PC-9 (cell line): ENCODE measurements at regions not wholly inside any gene's neighbourhood (a gene's known extent, or its start where the extent isn't known, plus 50 kb on each side); places are given as distances from the start of the nearest gene placed in this dataset.

ENCODE experiments used
- BruUV-seq: library from RNA; stranded (reverse); fragments of 400-500 nt; replicated peaks from 2 replicates; lab custom pipeline; 2021; lab: Mats Ljungman, UMichigan
- CTCF ChIA-PET: fragments of 300-600 bp; sonication (Branson Sonifier 250); formaldehyde crosslinking; loops from one replicate; lab custom pipeline; 2022; ENCODE audit warnings: antibody characterized with exemption; lab: Charles Lee
- POLR2A ChIA-PET: fragments of 300-600 bp; sonication (Branson Sonifier 250); formaldehyde crosslinking; loops from one replicate; lab custom pipeline; 2022; ENCODE audit warnings: antibody characterized with exemption; ENCODE audit not compliant: unreplicated experiment; lab: Charles Lee
- DNase-seq, 2 experiments: peaks; one replicate each; pipeline versions ENCODE4 v3.0.0 to v3.0.0-alpha.2; 2015 to 2022; ENCODE audit warnings: mixed read lengths in 1 of 2
- H2AFZ ChIP-seq: fragments of 200-600 bp; sonication (generic); 2 replicates; pipeline ENCODE4 v1.8.1; 2017; ENCODE audit warnings: antibody characterized with exemption
- H3F3A ChIP-seq: fragments of 200-600 bp; sonication (generic); 2 replicates; pipeline ENCODE4 v1.8.1; 2017; ENCODE audit warnings: antibody characterized with exemption, mild to moderate bottlenecking, low read depth; ENCODE audit not compliant: insufficient read depth
- H3K27ac ChIP-seq: fragments of 200-600 bp; sonication (generic); 2 replicates; pipeline ENCODE4 v1.6.1; 2016; ENCODE audit warnings: mixed run types
- H3K27me3 ChIP-seq: fragments of 200-600 bp; sonication (generic); 2 replicates; pipeline ENCODE4 v1.6.1; 2016; ENCODE audit warnings: low read depth, mixed run types; ENCODE audit not compliant: insufficient read depth
- H3K36me3 ChIP-seq: fragments of 200-600 bp; sonication (generic); 2 replicates; pipeline ENCODE4 v1.6.1; 2016; ENCODE audit warnings: low read depth, mixed run types
- H3K4me1 ChIP-seq: fragments of 200-600 bp; sonication (generic); replicated peaks from 2 replicates; pipeline ENCODE4 v1.6.1; 2016; ENCODE audit warnings: mixed run types; ENCODE audit not compliant: insufficient read depth
- H3K4me2 ChIP-seq: fragments of 200-600 bp; sonication (generic); 2 replicates; pipeline ENCODE4 v1.6.1; 2017; ENCODE audit warnings: mixed run types
- H3K4me3 ChIP-seq: fragments of 200-600 bp; sonication (generic); 2 replicates; pipeline ENCODE4 v1.6.1; 2016; ENCODE audit warnings: mixed run types
- H3K79me2 ChIP-seq: fragments of 200-600 bp; sonication (generic); 2 replicates; pipeline ENCODE4 v1.6.1; 2017; ENCODE audit warnings: low read depth, mixed run types
- H3K9me2 ChIP-seq: fragments of 200-600 bp; sonication (generic); 2 replicates; pipeline ENCODE4 v1.8.1; 2017; ENCODE audit warnings: mild to moderate bottlenecking; ENCODE audit not compliant: insufficient read depth
- H3K9me3 ChIP-seq: fragments of 200-600 bp; sonication (generic); 2 replicates; pipeline ENCODE4 v1.8.1; 2016; ENCODE audit warnings: low read depth; ENCODE audit not compliant: insufficient read depth
- H4K20me1 ChIP-seq: fragments of 200-600 bp; sonication (generic); 2 replicates; pipeline ENCODE4 v1.8.1; 2017; ENCODE audit not compliant: insufficient read depth
- EZH2 ChIP-seq: fragments of 200-600 bp; sonication (generic); IDR thresholded peaks from 2 replicates; pipeline ENCODE4 v1.8.0; 2017; ENCODE audit warnings: antibody characterized with exemption, low read depth
- intact Hi-C: fragments of 100-400 bp; cut with micrococcal nuclease; formaldehyde crosslinking; loops from one replicate; pipeline ENCODE4 v1.10.0; 2022; ENCODE audit not compliant: unreplicated experiment
- TF ChIP-seq, protein P1 (sequence below): fragments of 200-600 bp; sonication (generic); conservative IDR thresholded peaks from 2 replicates; pipeline ENCODE4 v1.6.1; 2017; ENCODE audit warnings: mixed run types, antibody characterized with exemption, mild to moderate bottlenecking, moderate library complexity

DNA sequence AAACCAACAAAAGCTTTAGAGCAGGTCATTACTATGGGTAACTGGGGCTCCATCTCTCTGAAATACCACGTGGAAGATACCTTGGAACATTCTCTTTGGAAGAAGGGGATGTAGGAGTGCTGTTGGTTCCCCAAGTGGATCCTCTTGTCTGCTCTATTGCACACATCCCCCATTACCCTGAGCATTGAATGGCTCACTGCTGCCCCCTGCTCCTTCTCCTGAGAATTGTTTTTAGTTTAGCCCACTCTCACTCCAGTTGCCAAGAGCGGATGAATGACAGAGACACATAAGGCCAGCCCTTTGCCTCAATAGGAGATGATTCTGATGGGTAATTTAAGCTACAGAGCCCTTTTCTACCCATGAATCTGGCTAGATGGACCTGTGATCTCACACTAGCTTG is 135.6 kb upstream of the SUCLG2 start:
- DNase-seq, result peak in 1 of 2 experiments; percentile 15
- intact Hi-C loops, result loop anchor here (2.0 kb wide), 1 partner anchor 409 kb away; no protein-coding TSS in a partner anchor
- no peak overlapping the region for H3K27ac ChIP-seq
- BruUV-seq, result no TSS peak
- no peaks in the 10 kb centered on the region for H3K9me3 ChIP-seq
- no peaks in the 10 kb centered on the region for H3K9me2 ChIP-seq
- no peaks in the 10 kb centered on the region for H3K79me2 ChIP-seq
- H3K4me3 ChIP-seq, result no peak overlapping the region
- no peak overlapping the region for H2AFZ ChIP-seq
- no peaks in the 10 kb centered on the region for H4K20me1 ChIP-seq
- no peaks in the 10 kb centered on the region for H3K4me1 ChIP-seq
- TF ChIP-seq, protein P1, sequence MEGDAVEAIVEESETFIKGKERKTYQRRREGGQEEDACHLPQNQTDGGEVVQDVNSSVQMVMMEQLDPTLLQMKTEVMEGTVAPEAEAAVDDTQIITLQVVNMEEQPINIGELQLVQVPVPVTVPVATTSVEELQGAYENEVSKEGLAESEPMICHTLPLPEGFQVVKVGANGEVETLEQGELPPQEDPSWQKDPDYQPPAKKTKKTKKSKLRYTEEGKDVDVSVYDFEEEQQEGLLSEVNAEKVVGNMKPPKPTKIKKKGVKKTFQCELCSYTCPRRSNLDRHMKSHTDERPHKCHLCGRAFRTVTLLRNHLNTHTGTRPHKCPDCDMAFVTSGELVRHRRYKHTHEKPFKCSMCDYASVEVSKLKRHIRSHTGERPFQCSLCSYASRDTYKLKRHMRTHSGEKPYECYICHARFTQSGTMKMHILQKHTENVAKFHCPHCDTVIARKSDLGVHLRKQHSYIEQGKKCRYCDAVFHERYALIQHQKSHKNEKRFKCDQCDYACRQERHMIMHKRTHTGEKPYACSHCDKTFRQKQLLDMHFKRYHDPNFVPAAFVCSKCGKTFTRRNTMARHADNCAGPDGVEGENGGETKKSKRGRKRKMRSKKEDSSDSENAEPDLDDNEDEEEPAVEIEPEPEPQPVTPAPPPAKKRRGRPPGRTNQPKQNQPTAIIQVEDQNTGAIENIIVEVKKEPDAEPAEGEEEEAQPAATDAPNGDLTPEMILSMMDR, result peak; percentile 63
- no peak for TF ChIP-seq EZH2
- no peaks in the 10 kb centered on the region for H3K36me3 ChIP-seq
- H3K4me2 ChIP-seq, result no peak overlapping the region
- ChIA-PET POLR2A (no interaction called here), CTCF (no interaction called here)
- H3K27me3 ChIP-seq, result no peaks in the 10 kb centered on the region
- no peaks in the 10 kb centered on the region for H3F3A ChIP-seq

DNA sequence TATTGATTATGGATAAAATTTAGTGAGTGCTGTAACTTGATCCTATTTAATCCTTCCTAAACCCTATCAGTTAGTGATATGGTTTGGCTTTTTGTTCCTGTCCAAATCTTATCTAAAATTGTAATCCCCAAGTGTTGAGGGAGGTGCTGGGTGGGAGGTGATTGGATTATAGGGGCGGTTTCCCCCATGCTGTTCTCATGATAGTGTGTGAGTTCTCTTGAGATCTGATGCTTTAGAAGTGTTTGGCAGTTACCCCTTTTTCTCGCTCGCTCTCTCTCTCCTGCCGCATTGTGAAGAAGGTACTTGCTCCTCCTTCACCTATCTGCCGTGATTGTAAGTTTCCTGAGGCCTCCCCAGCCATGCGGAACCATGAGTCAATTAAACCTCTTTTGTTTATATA is 134.0 kb upstream of the SUCLG2 start:
- no peaks in the 10 kb centered on the region for H3K27me3 ChIP-seq
- ChIA-PET CTCF (no interaction called here), POLR2A (no interaction called here)
- H3K4me2 ChIP-seq, result no peak overlapping the region
- no peak overlapping the region for H3K4me3 ChIP-seq
- H3K4me1 ChIP-seq, result no peaks in the 10 kb centered on the region
- H3F3A ChIP-seq, result no peaks in the 10 kb centered on the region
- DNase-seq, result no peak
- no peaks in the 10 kb centered on the region for H3K79me2 ChIP-seq
- no peaks in the 10 kb centered on the region for H4K20me1 ChIP-seq
- BruUV-seq, result no TSS peak
- intact Hi-C loops, result no loop called here
- TF ChIP-seq, protein P1, result no peak
- TF ChIP-seq EZH2, result no peak
- no peak overlapping the region for H2AFZ ChIP-seq
- H3K36me3 ChIP-seq, result no peaks in the 10 kb centered on the region
- H3K27ac ChIP-seq, result no peak overlapping the region
- H3K9me2 ChIP-seq, result no peaks in the 10 kb centered on the region
- H3K9me3 ChIP-seq, result no peaks in the 10 kb centered on the region

DNA sequence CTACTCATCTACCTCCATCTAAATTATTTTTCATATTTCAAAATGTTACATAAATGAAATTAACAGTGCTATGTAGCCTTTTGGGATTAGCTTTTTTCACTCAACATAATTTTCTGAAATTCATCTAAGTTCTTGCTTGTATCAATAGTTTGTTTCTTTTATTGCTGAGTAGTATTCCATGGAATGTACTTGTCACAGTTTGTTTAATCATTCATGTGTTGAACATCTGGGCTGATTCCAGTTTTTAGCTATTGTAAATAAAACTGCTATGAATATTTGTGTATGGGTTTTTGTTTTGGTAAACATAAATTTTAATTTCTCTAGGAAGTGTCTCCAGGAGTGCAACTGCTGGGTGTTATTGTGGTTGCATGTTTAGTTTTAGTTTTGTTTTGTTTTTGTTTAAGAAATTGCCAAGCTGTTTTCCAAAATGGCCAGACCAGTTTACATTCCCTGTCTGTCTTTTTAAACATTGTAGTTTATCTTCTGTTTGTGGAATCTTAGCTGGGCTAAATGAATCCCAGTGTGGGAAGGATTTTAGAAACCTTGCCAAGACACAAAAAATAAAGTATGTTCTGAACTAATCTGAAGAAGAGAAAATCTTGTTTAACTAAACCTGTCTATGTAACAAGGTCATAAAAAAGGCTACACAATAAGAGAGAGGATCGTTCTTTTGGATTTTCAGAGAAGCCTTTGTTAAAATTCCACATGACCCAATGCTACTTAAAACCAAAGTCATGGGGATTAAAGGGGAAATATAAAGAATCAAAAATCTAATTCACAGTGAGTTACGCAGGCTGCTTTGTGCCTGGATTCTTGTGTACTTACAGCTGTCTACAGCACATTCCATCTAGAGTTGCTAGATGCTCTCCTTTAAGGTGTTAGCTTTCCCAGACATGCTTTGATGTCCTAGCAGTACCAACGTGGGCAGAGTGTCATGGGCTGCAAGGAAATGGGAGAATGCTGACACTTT is 129.2 kb upstream of the SUCLG2 start:
- Histone ChIP-seq H2AFZ (no peak overlapping the region), H3K27ac (no peak overlapping the region), H3K36me3 (no peaks in the 10 kb centered on the region), H3K27me3 (no peaks in the 10 kb centered on the region), H3K9me3 (no peaks in the 10 kb centered on the region), H3K4me1 (no peaks in the 10 kb centered on the region), H4K20me1 (no peaks in the 10 kb centered on the region), H3F3A (no peaks in the 10 kb centered on the region), H3K4me2 (no peak overlapping the region), H3K4me3 (no peak overlapping the region), H3K9me2 (no peaks in the 10 kb centered on the region), H3K79me2 (no peaks in the 10 kb centered on the region)
- TF ChIP-seq, protein P1, result no peak
- no peak for TF ChIP-seq EZH2
- ChIA-PET CTCF (no interaction called here), POLR2A (interaction anchor here (0.9 kb wide), 1 partner anchor 27 kb away, joined by 3 read pairs; no protein-coding TSS in a partner anchor)
- no TSS peak for BruUV-seq
- intact Hi-C loops, result no loop called here
- DNase-seq, result no peak
